CD8-positive, alpha-beta memory T cell (primary cell): ENCODE measurements at regions not wholly inside any gene's neighbourhood (a gene's known extent, or its start where the extent isn't known, plus 50 kb on each side); places are given as distances from the start of the nearest gene placed in this dataset.

Experiments
- CTCF ChIA-PET: fragments of 350-600 bp; sonication (Branson Sonifier 250); formaldehyde crosslinking; loops from one replicate; lab custom pipeline; 2021; ENCODE audit warnings: antibody characterized with exemption; lab: Charles Lee
- POLR2A ChIA-PET: fragments of 350-600 bp; sonication (Branson Sonifier 250); formaldehyde crosslinking; loops from one replicate; lab custom pipeline; 2021; ENCODE audit warnings: antibody characterized with exemption; lab: Charles Lee
- DNase-seq, 5 donors: peaks; one replicate each; pipeline versions ENCODE4 v3.0.0 to v3.0.0-alpha.2; 2020 to 2022; ENCODE audit warnings: mixed read lengths in 1 of 5
- H3K27ac ChIP-seq: one replicate; pipeline ENCODE4 v1.7.0; 2013; ENCODE audit warnings: low read depth, mild to moderate bottlenecking, low read length, moderate library complexity
- H3K27me3 ChIP-seq: 2 replicates; pipeline ENCODE4 v1.7.0; 2013; ENCODE audit warnings: low read length, mild to moderate bottlenecking; ENCODE audit not compliant: insufficient read depth, poor library complexity, severe bottlenecking
- H3K36me3 ChIP-seq: 2 replicates; pipeline ENCODE4 v1.7.0; 2013; ENCODE audit warnings: mild to moderate bottlenecking, low read length, moderate library complexity; ENCODE audit not compliant: insufficient read depth
- H3K4me1 ChIP-seq: 2 replicates; pipeline ENCODE4 v1.7.0; 2013; ENCODE audit warnings: mild to moderate bottlenecking, low read length, moderate library complexity; ENCODE audit not compliant: insufficient read depth
- H3K4me3 ChIP-seq: 2 replicates; pipeline ENCODE4 v1.7.0; 2013; ENCODE audit warnings: mild to moderate bottlenecking, low read length
- H3K9me3 ChIP-seq: 2 replicates; pipeline ENCODE4 v1.7.0; 2013; ENCODE audit warnings: mild to moderate bottlenecking, low read length
- H3K27ac Mint-ChIP-seq, 8 donors: one replicate each; pipeline ENCODE4 v1.8.0; 2020 to 2021; ENCODE audit warnings: mixed read lengths in 8 of 8, mild to moderate bottlenecking in 6 of 8, inconsistent platforms in 3 of 8, moderate library complexity in 3 of 8
- H3K27me3 Mint-ChIP-seq, 2 donors: one replicate each; pipeline ENCODE4 v1.8.0; 2020 to 2021; ENCODE audit warnings: mixed read lengths in 2 of 2, mild to moderate bottlenecking in 1 of 2, moderate library complexity in 1 of 2
- H3K36me3 Mint-ChIP-seq, 3 donors: one replicate each; pipeline ENCODE4 v1.8.0; 2020 to 2021; ENCODE audit warnings: mixed read lengths in 3 of 3, inconsistent platforms in 1 of 3, mild to moderate bottlenecking in 1 of 3
- H3K4me1 Mint-ChIP-seq, 3 donors: one replicate each; pipeline ENCODE4 v1.8.0; 2020 to 2021; ENCODE audit warnings: mixed read lengths in 3 of 3, inconsistent platforms in 1 of 3, mild to moderate bottlenecking in 1 of 3
- H3K4me3 Mint-ChIP-seq, 7 donors: one replicate each; pipeline ENCODE4 v1.8.0; 2020 to 2021; ENCODE audit warnings: mixed read lengths in 7 of 7, mild to moderate bottlenecking in 6 of 7, moderate library complexity in 4 of 7, inconsistent platforms in 2 of 7
- H3K9me3 Mint-ChIP-seq, 5 donors: one replicate each; pipeline ENCODE4 v1.8.0; 2020 to 2022; ENCODE audit warnings: mixed read lengths in 5 of 5, mild to moderate bottlenecking in 3 of 5, moderate library complexity in 2 of 5, inconsistent platforms in 1 of 5

GRCh38 chr1:222375701-222376100 lies 172.2 kb downstream of the HHIPL2 start:
- H3K36me3 ChIP-seq: no peaks in the 10 kb centered on the region
- H3K4me3 ChIP-seq: no peak overlapping the region
- peaks cover 0 to 16% (median 0%) of the 10 kb centered on the region in 3 donors for H3K4me1 Mint-ChIP-seq
- peaks cover 3 to 13% of the 10 kb centered on the region in 2 donors for H3K27me3 Mint-ChIP-seq
- H3K36me3 Mint-ChIP-seq: peaks cover 0 to 10% (median 0%) of the 10 kb centered on the region in 3 donors
- H3K4me1 ChIP-seq: no peaks in the 10 kb centered on the region
- H3K4me3 Mint-ChIP-seq: no peak overlapping the region
- H3K27ac Mint-ChIP-seq: no peak overlapping the region
- H3K9me3 ChIP-seq: no peaks in the 10 kb centered on the region
- CTCF ChIA-PET: no interaction called here
- no peak overlapping the region for H3K27ac ChIP-seq
- no peak for DNase-seq
- peaks cover 0 to 10% (median 10%) of the 10 kb centered on the region in 5 donors for H3K9me3 Mint-ChIP-seq
- POLR2A ChIA-PET: no interaction called here
- no peaks in the 10 kb centered on the region for H3K27me3 ChIP-seq

- Mint-ChIP-seq H3K4me3 (no peak overlapping the region), H3K9me3 (no peaks in the 10 kb centered on the region), H3K27me3 (peaks cover 3 to 7% of the 10 kb centered on the region in 2 donors), H3K36me3 (no peaks in the 10 kb centered on the region), H3K4me1 (peaks cover 0 to 16% (median 0%) of the 10 kb centered on the region in 3 donors), H3K27ac (peak overlapping the region in 1 of 8 donors; percentile 7)
- no peak for DNase-seq
- no peaks in the 10 kb centered on the region for H3K36me3 ChIP-seq
- H3K4me3 ChIP-seq: no peak overlapping the region
- ChIA-PET CTCF (no interaction called here), POLR2A (no interaction called here)
- H3K27ac ChIP-seq: no peak overlapping the region
- no peaks in the 10 kb centered on the region for H3K4me1 ChIP-seq
- H3K9me3 ChIP-seq: no peaks in the 10 kb centered on the region
- no peaks in the 10 kb centered on the region for H3K27me3 ChIP-seq
Observed at GRCh38 chr1:222373831-222374602, 173.9 kb downstream of the HHIPL2 start.

- no peaks in the 10 kb centered on the region for H3K9me3 Mint-ChIP-seq
- no peak overlapping the region for H3K4me3 ChIP-seq
- H3K27ac Mint-ChIP-seq: no peak overlapping the region
- POLR2A ChIA-PET: no interaction called here
- no peaks in the 10 kb centered on the region for H3K27me3 ChIP-seq
- no peaks in the 10 kb centered on the region for H3K36me3 ChIP-seq
- no peak overlapping the region for H3K4me3 Mint-ChIP-seq
- H3K4me1 ChIP-seq: no peaks in the 10 kb centered on the region
- H3K9me3 ChIP-seq: no peaks in the 10 kb centered on the region
- DNase-seq: no peak
- H3K4me1 Mint-ChIP-seq: peaks cover 0 to 16% (median 0%) of the 10 kb centered on the region in 3 donors
- H3K27ac ChIP-seq: no peak overlapping the region
- peaks cover 3% of the 10 kb centered on the region in 2 donors for H3K27me3 Mint-ChIP-seq
- no peaks in the 10 kb centered on the region for H3K36me3 Mint-ChIP-seq
- CTCF ChIA-PET: no interaction called here
Observed at GRCh38 chr1:222373216-222373615, 174.7 kb downstream of the HHIPL2 start.

GRCh38 chr1:222372221-222372620 lies 175.7 kb downstream of the HHIPL2 start:
- H3K36me3 ChIP-seq: no peaks in the 10 kb centered on the region
- no peak overlapping the region for H3K27ac ChIP-seq
- peaks cover 0 to 16% (median 0%) of the 10 kb centered on the region in 3 donors for H3K4me1 Mint-ChIP-seq
- no peak overlapping the region for H3K4me3 ChIP-seq
- CTCF ChIA-PET: no interaction called here
- H3K9me3 ChIP-seq: no peaks in the 10 kb centered on the region
- no peaks in the 10 kb centered on the region for H3K9me3 Mint-ChIP-seq
- H3K27ac Mint-ChIP-seq: peak overlapping the region in 1 of 8 donors; percentile 68
- no peaks in the 10 kb centered on the region for H3K36me3 Mint-ChIP-seq
- H3K4me3 Mint-ChIP-seq: no peak overlapping the region
- H3K27me3 Mint-ChIP-seq: peaks cover 0 to 3% of the 10 kb centered on the region in 2 donors
- no peak for DNase-seq
- POLR2A ChIA-PET: no interaction called here
- H3K27me3 ChIP-seq: no peaks in the 10 kb centered on the region
- no peaks in the 10 kb centered on the region for H3K4me1 ChIP-seq

- ChIA-PET POLR2A (no interaction called here), CTCF (no interaction called here)
- no peak overlapping the region for H3K4me3 ChIP-seq
- Mint-ChIP-seq H3K36me3 (no peaks in the 10 kb centered on the region), H3K4me3 (no peak overlapping the region), H3K27me3 (peaks cover 0 to 3% of the 10 kb centered on the region in 2 donors), H3K27ac (peak overlapping the region in 2 of 8 donors; percentile 33 to 81), H3K9me3 (no peaks in the 10 kb centered on the region), H3K4me1 (peaks cover 0 to 16% (median 0%) of the 10 kb centered on the region in 3 donors)
- H3K27me3 ChIP-seq: no peaks in the 10 kb centered on the region
- H3K36me3 ChIP-seq: no peaks in the 10 kb centered on the region
- no peak overlapping the region for H3K27ac ChIP-seq
- no peaks in the 10 kb centered on the region for H3K4me1 ChIP-seq
- DNase-seq: no peak
- H3K9me3 ChIP-seq: no peaks in the 10 kb centered on the region
Observed at GRCh38 chr1:222370913-222371675, 176.8 kb downstream of the HHIPL2 start.

- no peak for DNase-seq
- H3K4me3 Mint-ChIP-seq: no peak overlapping the region
- Histone ChIP-seq H3K27me3 (no peaks in the 10 kb centered on the region), H3K9me3 (no peaks in the 10 kb centered on the region), H3K4me1 (no peaks in the 10 kb centered on the region), H3K27ac (no peak overlapping the region), H3K36me3 (no peaks in the 10 kb centered on the region), H3K4me3 (no peak overlapping the region)
- peak overlapping the region in 1 of 8 donors; percentile 81 for H3K27ac Mint-ChIP-seq
- peaks cover 0 to 7% of the 10 kb centered on the region in 2 donors for H3K27me3 Mint-ChIP-seq
- ChIA-PET CTCF (no interaction called here), POLR2A (no interaction called here)
- no peaks in the 10 kb centered on the region for H3K36me3 Mint-ChIP-seq
- peaks cover 0 to 16% (median 0%) of the 10 kb centered on the region in 3 donors for H3K4me1 Mint-ChIP-seq
- no peaks in the 10 kb centered on the region for H3K9me3 Mint-ChIP-seq
Observed at GRCh38 chr1:222370081-222370912, 177.6 kb downstream of the HHIPL2 start.

- Mint-ChIP-seq H3K9me3 (no peaks in the 10 kb centered on the region), H3K27ac (no peak overlapping the region), H3K4me1 (peaks cover 0 to 12% (median 0%) of the 10 kb centered on the region in 3 donors), H3K36me3 (no peaks in the 10 kb centered on the region), H3K27me3 (peaks cover 0 to 7% of the 10 kb centered on the region in 2 donors), H3K4me3 (no peak overlapping the region)
- Histone ChIP-seq H3K4me3 (no peak overlapping the region), H3K27ac (no peak overlapping the region), H3K36me3 (no peaks in the 10 kb centered on the region), H3K9me3 (no peaks in the 10 kb centered on the region), H3K4me1 (no peaks in the 10 kb centered on the region), H3K27me3 (no peaks in the 10 kb centered on the region)
- CTCF ChIA-PET: no interaction called here
- no peak for DNase-seq
- POLR2A ChIA-PET: no interaction called here
Observed at GRCh38 chr1:222369148-222369547, 178.8 kb downstream of the HHIPL2 start.
